Epithelial cell of esophagus (primary cell): ENCODE measurements at regions not wholly inside any gene's neighbourhood (a gene's known extent, or its start where the extent isn't known, plus 50 kb on each side); places are given as distances from the start of the nearest gene placed in this dataset.

ENCODE experiments used
- DNase-seq: peaks from one replicate; pipeline ENCODE4 v3.0.0; 2010; ENCODE audit warnings: low read depth
- H3K4me3 ChIP-seq: 2 replicates; pipeline ENCODE4 v1.5.1; 2011; ENCODE audit warnings: mild to moderate bottlenecking, low read length, control low read depth
- CTCF ChIP-seq: IDR thresholded peaks from 2 replicates; pipeline ENCODE4 v1.5.1; 2011; ENCODE audit warnings: low read depth, mild to moderate bottlenecking, low read length, control low read depth, inconsistent platforms; ENCODE audit not compliant: insufficient read depth; ENCODE audit errors: missing control alignments

DNA sequence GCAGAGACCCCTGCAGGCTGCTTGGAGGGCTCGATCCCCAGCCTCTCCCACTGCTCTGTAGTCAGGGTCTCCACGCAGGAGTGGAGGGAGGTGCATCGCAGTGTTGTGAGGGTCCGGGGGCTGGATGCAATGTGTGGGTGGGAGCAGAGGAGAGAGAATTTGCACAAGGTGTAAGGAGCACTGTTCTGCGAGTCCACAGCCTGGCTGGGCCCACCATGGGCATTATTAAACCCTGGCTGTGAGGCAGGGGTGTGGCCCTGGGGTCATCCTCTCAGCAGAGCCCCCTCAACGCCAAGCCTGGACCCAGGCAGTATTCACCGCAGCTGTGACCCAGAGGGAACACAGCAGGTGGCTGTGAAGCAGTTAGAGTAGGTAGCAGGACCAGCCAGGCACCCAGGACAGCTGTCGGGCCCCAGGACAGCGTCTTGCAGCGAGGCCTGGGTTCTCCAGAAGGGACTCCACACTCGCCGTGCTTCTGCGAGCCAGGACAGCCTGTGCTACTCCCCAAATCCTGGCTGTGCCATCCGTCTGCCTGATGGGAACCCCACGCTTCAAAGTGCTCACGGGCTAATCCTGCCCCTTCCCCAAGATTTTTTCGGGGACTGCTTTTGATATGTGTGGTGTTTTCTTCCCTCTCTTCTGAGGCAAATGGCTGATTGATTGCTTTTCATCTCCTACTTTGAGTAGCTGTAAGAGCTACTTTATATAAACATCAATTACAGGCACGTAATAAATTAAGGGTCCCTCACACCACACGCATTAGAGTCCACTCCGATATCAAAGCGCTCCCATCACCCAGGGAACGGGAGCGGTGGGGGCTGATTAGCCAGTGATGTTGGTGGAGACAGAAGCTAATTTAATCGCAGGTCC, 100.9 kb upstream of the GSE1 start:
- no peak overlapping the region for H3K4me3 ChIP-seq
- no peak for TF ChIP-seq CTCF
- no peak for DNase-seq

DNA sequence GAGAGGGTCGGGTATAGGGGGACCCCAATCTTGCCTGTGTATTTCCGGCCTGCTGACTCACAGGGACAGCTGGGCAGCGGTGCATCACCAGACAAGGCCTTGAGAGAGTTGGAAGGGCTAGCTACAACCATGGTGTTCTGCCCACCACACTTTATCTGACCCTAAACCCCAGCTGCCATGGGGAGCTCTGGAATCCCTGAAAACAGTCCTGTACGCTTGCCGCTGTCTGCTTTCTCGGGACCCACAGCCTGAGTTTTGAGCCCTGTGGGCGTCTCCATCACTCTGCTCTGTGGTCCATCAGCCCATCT, 100.4 kb upstream of the GSE1 start:
- H3K4me3 ChIP-seq, result no peak overlapping the region
- DNase-seq, result no peak
- TF ChIP-seq CTCF, result no peak

GRCh38 chr16:85513180-85513579, 99.9 kb upstream of the GSE1 start:
- TF ChIP-seq CTCF, result no peak
- no peak for DNase-seq
- no peak overlapping the region for H3K4me3 ChIP-seq

- no peak for TF ChIP-seq CTCF
- DNase-seq, result no peak
- no peak overlapping the region for H3K4me3 ChIP-seq
Measured at GRCh38 chr16:85513649-85514048, 99.5 kb upstream of the GSE1 start.

DNA sequence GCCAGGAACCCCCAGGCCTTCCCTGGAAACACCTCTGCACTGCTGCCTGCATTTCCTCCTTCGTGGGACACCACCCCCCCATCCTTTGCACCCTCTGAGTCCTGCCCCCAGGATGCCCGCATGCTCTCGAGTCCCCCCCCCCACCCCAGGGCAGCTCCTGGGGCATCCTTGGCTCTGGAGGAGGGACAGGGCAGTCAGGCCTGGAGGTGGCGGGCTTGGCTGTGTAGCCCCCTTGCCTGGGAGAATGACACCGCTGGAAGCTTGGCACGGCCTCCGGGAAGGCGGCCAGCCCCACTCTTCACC, 98.9 kb upstream of the GSE1 start:
- DNase-seq, result no peak
- H3K4me3 ChIP-seq, result no peak overlapping the region
- no peak for TF ChIP-seq CTCF

DNA sequence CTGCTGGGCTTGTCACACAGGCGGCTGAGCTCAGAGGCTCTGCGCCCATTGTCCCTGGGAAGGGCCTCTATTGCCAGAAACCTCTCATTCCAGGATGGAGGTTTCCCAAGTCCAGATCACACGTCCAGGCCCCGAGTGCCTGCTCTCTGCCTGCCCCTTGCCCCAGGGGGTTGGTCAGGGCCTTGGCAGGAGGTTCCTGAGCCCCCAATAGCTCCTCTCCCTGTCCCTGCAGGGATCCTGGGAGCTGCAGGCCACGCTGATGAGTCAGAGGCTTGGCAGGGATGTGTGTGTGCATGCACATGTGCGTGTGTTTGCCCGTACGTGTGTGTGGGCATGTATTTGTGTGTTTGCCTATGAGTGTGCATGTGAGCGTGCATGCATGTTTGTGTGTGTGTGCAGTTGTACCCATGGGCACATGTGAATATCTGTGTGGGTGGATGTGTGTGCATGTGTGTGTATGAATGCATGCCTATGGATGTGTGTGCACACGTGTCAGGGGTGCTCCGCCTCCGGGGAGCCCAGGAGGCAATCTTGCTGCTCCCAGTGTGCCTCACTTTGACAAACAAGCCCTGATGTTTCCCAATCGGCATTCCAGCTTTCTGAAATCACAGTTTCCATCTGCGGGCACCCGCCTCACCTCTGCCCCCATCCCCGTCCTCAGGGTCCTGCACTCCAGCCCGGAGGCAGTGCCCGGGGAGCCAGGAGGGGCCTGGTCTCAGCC, 98.4 kb upstream of the GSE1 start:
- peak; percentile 1 for TF ChIP-seq CTCF
- peak; percentile 94 for DNase-seq
- H3K4me3 ChIP-seq, result no peak overlapping the region
